Esophagus squamous epithelium (tissue), 5 donors: ENCODE measurements at regions not wholly inside any gene's neighbourhood (a gene's known extent, or its start where the extent isn't known, plus 50 kb on each side); places are given as distances from the start of the nearest gene placed in this dataset.
A peak's percentile ranks its signal among the peaks of the same experiment; 100 is the strongest.

Experiments
- DNase-seq: peaks from one replicate; lab custom pipeline; 2025; lab: John Stamatoyannopoulos, UW
- H3K27ac ChIP-seq, 4 donors: fragments of 200-600 bp; sonication (generic); one replicate each; pipeline ENCODE4 v1.5.1; 2016 to 2019; ENCODE audit warnings: mild to moderate bottlenecking in 1 of 4
- H3K27me3 ChIP-seq, 4 donors: fragments of 200-600 bp; sonication (generic); 1 replicate in 3 of 4; 2 replicates in 1 of 4; pipeline versions ENCODE4 v1.5.1 to v1.6.0; 2017 to 2021; ENCODE audit warnings: antibody characterized with exemption in 1 of 4
- H3K36me3 ChIP-seq, 3 donors: fragments of 200-600 bp; sonication (generic); one replicate each; pipeline ENCODE4 v1.5.1; 2016 to 2019
- H3K4me1 ChIP-seq, 3 donors: fragments of 200-600 bp; sonication (generic); one replicate each; pipeline ENCODE4 v1.5.1; 2017 to 2019
- H3K4me3 ChIP-seq, 4 donors: fragments of 200-600 bp; sonication (generic); 1 replicate in 3 of 4; 2 replicates in 1 of 4; pipeline ENCODE4 v1.5.1; 2016 to 2019; ENCODE audit warnings: mild to moderate bottlenecking in 2 of 4, moderate library complexity in 1 of 4
- H3K9me3 ChIP-seq, 3 donors: fragments of 200-600 bp; sonication (generic); one replicate each; pipeline ENCODE4 v1.5.1; 2016 to 2019
- POLR2A ChIP-seq, 4 donors: fragments of 450-650 bp; IDR thresholded peaks; one replicate each; pipeline ENCODE4 v1.6.1; 2017; ENCODE audit warnings: antibody characterized with exemption in 4 of 4, mild to moderate bottlenecking in 4 of 4, moderate library complexity in 3 of 4
- WGBS, 2 donors: methylation state at CpG; one replicate each; pipeline ENCODE4 v1.1.5; 2018; 5-methylcytosine and 5-hydroxymethylcytosine counted together
- intact Hi-C: fragments of 100-400 bp; cut with DNase I; formaldehyde crosslinking; loops from one replicate; pipeline ENCODE4 v1.15.0; 2022
- TF ChIP-seq, protein P1 (sequence below), 6 experiments: fragments of 450-650 bp in 4 of 6; fragments of 200-600 bp in 2 of 6; sonication (generic) in 2 of 6; IDR thresholded peaks; one replicate each; pipeline ENCODE4 v1.5.1; 2016 to 2019; ENCODE audit warnings: antibody characterized with exemption in 6 of 6, mild to moderate bottlenecking in 4 of 6, moderate library complexity in 4 of 6
- donor health status: DM: yes; HTN: yes; CAD: no.

DNA sequence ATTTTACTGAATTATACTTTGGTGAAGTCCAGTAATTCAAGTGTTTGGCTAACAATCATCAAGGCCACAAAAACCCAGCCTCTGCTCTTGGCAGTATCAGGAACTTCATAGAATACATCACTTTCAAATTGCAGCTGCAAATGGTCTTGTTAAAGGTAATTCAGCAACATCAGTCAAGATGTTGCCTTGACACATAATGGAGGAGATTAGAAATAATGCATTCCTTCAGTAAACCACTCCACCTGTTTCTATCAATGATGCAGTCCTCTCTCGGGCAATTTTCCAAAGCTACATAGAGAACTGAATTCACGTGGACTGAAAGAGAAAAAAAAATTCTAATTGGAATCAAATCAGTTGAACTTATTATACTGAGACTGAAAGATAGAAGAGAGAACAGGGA lies 279.3 kb downstream of the VGLL3 start:
- H3K27ac ChIP-seq = no peak overlapping the region
- DNase-seq = no peak
- no peaks in the 10 kb centered on the region for H3K4me1 ChIP-seq
- no peaks in the 10 kb centered on the region for H3K36me3 ChIP-seq
- no peaks in the 10 kb centered on the region for H3K27me3 ChIP-seq
- WGBS, 2 donors = 57 to 76% methylated on average over 2 of the region's 2 CpGs
- intact Hi-C loops = no loop called here
- H3K4me3 ChIP-seq = no peak overlapping the region
- TF ChIP-seq, protein P1, sequence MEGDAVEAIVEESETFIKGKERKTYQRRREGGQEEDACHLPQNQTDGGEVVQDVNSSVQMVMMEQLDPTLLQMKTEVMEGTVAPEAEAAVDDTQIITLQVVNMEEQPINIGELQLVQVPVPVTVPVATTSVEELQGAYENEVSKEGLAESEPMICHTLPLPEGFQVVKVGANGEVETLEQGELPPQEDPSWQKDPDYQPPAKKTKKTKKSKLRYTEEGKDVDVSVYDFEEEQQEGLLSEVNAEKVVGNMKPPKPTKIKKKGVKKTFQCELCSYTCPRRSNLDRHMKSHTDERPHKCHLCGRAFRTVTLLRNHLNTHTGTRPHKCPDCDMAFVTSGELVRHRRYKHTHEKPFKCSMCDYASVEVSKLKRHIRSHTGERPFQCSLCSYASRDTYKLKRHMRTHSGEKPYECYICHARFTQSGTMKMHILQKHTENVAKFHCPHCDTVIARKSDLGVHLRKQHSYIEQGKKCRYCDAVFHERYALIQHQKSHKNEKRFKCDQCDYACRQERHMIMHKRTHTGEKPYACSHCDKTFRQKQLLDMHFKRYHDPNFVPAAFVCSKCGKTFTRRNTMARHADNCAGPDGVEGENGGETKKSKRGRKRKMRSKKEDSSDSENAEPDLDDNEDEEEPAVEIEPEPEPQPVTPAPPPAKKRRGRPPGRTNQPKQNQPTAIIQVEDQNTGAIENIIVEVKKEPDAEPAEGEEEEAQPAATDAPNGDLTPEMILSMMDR (IDR thresholded peaks at IDR 0.05) = no peak
- TF ChIP-seq POLR2A (IDR thresholded peaks at IDR 0.05) = no peak
- H3K9me3 ChIP-seq = peaks cover 0 to 7% (median 0%) of the 10 kb centered on the region in 3 donors

DNA sequence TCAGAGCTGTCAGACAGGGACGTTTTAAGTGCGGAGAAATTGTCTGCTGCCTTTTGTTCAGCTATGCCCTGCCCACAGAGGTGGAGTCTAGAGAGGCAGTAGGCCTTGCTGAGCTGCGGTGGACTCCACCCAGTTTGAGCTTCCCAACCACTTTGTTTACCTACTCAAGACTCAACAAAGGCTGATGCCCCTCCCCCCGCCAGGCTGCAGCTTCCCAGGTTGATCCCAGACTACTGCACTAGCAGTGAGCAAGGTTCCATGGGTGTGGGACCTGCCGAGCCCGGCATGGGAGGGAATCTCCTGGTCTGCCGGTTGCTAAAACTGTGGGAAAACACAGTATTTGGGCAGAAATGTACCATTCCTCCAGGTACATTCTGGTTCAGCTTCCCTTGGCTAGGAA lies 282.1 kb downstream of the VGLL3 start:
- TF ChIP-seq, protein P1 (IDR thresholded peaks at IDR 0.05) = no peak
- no peak for TF ChIP-seq POLR2A (IDR thresholded peaks at IDR 0.05)
- Histone ChIP-seq H3K36me3 (no peaks in the 10 kb centered on the region), H3K27me3 (no peaks in the 10 kb centered on the region), H3K4me3 (no peak overlapping the region), H3K27ac (no peak overlapping the region), H3K4me1 (no peaks in the 10 kb centered on the region), H3K9me3 (peaks cover 0 to 16% (median 0%) of the 10 kb centered on the region in 3 donors)
- DNase-seq = no peak
- intact Hi-C loops = no loop called here
- 69 to 80% methylated on average over 2 to 4 of the region's 7 CpGs for WGBS, 2 donors

DNA sequence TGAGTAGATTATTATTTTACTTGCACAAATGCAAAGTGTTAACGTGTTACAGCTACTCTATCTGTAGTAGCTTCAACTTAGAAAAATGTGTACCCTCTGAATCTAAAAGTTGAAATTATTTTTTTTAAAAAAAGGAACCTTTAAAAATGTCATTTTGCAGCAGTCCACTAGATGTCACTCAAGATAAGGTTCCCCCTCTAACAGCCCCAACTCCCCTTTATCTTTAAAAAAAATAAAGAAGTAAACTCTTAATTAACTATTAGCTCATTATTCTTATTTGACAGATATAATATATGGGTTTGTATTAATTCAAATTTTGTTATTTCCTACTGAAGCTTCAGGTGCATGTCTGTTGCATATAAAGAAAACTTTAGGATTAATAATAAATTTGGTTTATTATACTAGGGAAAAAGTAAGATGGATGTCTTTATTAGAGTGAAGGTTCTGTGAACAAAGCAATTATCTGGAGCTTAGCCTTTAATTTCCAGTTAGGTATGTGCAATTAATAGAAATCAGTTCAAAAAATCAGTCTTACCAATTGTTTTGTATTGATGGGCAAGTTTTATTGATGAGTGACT lies 288.5 kb downstream of the VGLL3 start:
- Histone ChIP-seq H3K36me3 (no peaks in the 10 kb centered on the region), H3K27ac (no peak overlapping the region), H3K4me3 (no peak overlapping the region), H3K4me1 (no peaks in the 10 kb centered on the region), H3K9me3 (peaks cover 0 to 10% (median 0%) of the 10 kb centered on the region in 3 donors), H3K27me3 (no peaks in the 10 kb centered on the region)
- intact Hi-C loops = no loop called here
- no peak for DNase-seq
- TF ChIP-seq, protein P1 (IDR thresholded peaks at IDR 0.05) = peak in 2 of 6 experiments; percentile 6 to 13
- TF ChIP-seq POLR2A (IDR thresholded peaks at IDR 0.05) = no peak
- 12 to 14% methylated on average over 1 of the region's 1 CpG for WGBS, 2 donors

DNA sequence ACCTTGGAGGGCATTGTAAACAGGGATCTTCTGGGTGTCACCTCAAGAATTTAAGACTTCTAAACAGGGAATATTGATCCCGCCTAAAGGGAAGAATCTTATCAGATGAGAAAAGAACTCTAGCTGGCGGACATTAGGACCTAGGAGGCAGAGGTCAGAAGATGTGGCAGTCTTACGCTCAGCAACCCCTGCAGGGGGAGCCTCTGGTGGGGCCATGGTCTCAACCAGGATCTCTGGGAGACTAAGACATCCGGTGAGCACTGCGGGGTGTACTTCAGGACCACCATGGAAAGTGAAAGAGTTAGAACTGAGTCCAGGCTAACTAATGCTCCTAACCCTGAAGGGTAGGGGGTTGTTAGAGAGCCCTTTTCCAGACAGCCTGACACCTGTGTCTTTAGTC lies 295.2 kb downstream of the VGLL3 start:
- no peaks in the 10 kb centered on the region for H3K9me3 ChIP-seq
- no peak for TF ChIP-seq POLR2A (IDR thresholded peaks at IDR 0.05)
- TF ChIP-seq, protein P1 (IDR thresholded peaks at IDR 0.05) = no peak
- H3K27me3 ChIP-seq = no peaks in the 10 kb centered on the region
- no peaks in the 10 kb centered on the region for H3K36me3 ChIP-seq
- intact Hi-C loops = no loop called here
- H3K27ac ChIP-seq = no peak overlapping the region
- 70 to 78% methylated on average over 5 of the region's 5 CpGs for WGBS, 2 donors
- H3K4me3 ChIP-seq = no peak overlapping the region
- H3K4me1 ChIP-seq = no peaks in the 10 kb centered on the region
- no peak for DNase-seq

DNA sequence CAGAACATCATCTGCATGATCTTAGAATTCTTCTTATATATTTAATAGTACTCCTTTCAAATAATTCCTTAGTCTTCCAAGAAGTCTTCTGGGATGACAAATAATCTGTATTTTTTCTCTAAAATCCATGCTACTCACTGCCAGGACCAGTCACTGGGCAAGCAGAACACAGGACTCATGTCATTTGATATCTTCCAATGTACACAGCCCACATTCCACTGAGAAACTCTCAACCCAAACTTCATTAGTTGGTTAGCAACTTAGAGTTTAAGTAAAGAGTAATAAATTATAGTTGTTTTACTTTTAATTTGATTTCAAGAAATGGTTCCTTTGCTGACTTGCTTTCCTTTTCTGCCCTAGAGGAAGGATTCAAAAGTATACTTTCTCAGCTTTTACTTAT lies 317.0 kb downstream of the VGLL3 start:
- no peak for DNase-seq
- intact Hi-C loops = no loop called here
- peaks cover 0 to 4% (median 0%) of the 10 kb centered on the region in 3 donors for H3K9me3 ChIP-seq
- no peak overlapping the region for H3K4me3 ChIP-seq
- TF ChIP-seq POLR2A (IDR thresholded peaks at IDR 0.05) = no peak
- TF ChIP-seq, protein P1 (IDR thresholded peaks at IDR 0.05) = no peak
- H3K27ac ChIP-seq = no peak overlapping the region
- H3K4me1 ChIP-seq = no peaks in the 10 kb centered on the region
- no peaks in the 10 kb centered on the region for H3K36me3 ChIP-seq
- H3K27me3 ChIP-seq = no peaks in the 10 kb centered on the region
